Right forelimb (tissue), 1 donor: ENCODE measurements at regions not wholly inside any gene's neighbourhood (a gene's known extent, or its start where the extent isn't known, plus 50 kb on each side); places are given as distances from the start of the nearest gene placed in this dataset.
A peak's percentile ranks its signal among the peaks of the same experiment; 100 is the strongest.

Experiments
- DNase-seq: peaks from one replicate; pipeline ENCODE4 v3.0.0-alpha.2; 2018

GRCh38 chr15:35663956-35664355 lies 118.0 kb upstream of the DPH6 start:
- DNase-seq, result no peak

DNA sequence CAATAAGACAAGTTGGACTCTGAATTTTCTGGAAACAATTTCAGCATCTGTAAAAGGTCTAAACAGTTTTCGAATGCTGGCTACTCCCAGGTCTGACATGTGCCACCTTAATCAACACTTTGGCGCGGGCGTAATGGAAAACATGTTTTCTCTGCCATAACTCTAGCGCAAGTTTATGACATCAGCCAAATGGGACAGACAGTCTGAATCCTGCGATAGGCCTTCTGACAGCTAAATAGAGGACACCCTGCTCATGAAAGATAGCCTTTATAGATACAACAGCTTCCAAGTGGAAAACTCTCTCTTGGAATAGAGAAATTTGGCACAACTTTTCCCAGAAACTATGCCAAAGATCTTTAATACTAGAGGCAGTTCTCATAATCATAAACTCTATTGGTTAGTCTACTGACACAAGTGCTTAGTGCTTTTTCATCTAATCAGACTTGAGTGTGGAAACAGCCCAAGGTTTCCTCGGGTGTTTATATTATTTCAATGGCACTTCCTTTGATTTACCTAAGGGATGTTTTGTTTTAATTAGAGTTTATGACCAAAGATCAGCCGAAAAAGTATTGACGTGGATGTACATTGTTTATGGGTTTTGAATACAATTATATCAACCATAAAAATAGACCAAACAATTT lies 120.1 kb upstream of the DPH6 start:
- no peak for DNase-seq

DNA sequence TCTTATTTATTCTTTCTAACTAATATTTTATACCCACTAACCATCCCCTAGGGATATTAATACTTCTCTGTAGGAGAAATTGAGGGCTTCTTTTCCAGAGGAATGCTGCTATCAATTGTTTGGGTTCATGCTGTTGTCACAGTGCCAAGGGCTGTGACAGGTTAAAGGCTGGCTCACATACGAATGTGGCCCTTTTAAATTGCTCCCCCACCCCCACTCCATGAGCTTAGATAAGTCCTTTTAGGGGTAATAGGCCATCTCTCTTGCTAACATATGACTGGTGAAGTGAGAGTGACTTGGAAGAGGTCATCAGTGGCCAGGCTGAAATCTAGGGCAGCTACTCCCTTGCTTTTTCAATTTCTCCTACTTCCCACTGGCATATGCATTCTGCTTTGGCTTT lies 121.9 kb upstream of the DPH6 start:
- DNase-seq, result no peak

GRCh38 chr15:35669021-35669420 lies 123.1 kb upstream of the DPH6 start:
- DNase-seq, result no peak

GRCh38 chr15:35669432-35670045 lies 123.6 kb upstream of the DPH6 start:
- DNase-seq, result no peak

GRCh38 chr15:35671197-35671596 lies 125.2 kb upstream of the DPH6 start:
- DNase-seq, result no peak

GRCh38 chr15:35671981-35672380 lies 126.0 kb upstream of the DPH6 start:
- DNase-seq, result no peak

- no peak for DNase-seq
These were observed 127.2 kb upstream of the DPH6 start for GRCh38 chr15:35673093-35673684.

DNA sequence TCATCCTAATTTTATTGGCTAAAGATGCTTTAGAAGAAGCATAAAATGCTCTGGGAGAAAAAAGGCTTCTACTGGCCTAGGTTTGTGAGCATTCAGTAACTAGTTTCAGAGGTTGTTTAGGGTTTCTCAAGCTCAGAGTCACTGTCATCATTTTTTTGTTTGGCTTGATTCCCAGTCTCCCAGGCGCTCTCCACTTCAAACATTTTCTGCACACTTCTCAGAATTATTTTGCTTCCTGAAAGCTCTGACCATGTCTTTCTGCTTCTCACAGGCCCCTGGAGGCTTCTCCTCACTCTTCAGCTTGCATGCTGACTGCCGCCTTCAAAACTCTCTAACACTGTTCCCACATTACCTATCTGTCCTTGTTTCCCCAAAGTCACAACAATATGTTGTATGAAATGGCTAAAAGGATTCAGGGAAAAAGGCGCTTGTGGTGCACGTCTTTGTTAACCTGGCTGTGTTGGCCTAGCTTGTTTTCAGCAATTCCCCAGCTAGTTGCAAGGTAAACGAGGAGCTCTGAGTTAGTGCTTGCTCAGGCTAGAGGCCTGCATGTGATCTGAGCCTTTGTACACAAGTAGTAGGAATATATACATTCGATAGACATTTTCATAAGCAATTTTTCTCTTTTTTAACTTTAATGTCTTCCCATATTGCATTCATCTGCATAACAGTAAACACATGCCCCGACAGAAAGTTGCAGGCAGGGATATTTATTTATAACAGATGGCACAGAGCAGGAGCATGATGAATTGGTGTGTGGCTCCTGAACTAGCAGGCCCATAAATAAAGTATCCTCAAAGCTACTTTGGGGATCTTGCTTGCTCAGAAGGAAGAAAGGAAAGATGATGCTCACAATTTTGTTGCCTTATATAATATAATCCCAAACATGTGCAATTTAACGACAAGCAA lies 129.2 kb upstream of the DPH6 start:
- DNase-seq, result peak; percentile 49

DNA sequence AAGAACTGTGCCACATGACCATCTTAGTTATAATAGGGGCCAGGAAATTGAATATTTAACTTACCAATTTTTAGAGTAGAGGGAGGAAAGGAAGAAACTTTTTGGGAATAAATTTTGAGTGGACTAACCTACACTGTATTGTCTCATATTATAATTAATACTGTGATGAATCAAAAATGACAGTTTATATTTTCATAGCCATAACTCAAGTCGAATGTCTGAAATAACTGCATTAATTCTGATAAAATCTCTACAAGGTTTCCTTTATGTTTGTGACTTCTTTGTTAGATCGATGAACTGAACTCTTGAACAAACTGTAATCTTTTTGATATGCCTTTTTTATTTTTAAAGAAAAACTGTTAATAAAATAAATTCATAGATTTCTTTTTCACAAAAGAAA lies 132.8 kb upstream of the DPH6 start:
- DNase-seq, result no peak

DNA sequence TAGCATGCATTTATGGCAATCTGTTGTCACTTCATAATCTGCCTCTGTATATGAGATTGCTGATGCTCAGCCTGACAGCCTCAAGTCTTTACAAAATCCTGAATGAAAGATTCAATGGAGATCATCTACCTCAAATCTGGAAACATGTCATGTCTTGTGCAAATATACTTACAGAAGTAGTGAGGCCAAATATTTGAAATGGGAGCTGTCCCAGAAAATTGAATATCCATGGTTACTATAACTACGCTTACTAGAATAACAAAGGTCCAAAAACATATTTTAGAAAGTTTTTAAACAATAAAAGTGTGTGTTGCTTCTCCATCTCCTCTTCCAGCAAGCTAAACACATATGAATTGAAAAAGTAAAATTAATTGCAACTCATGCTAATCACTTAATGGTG lies 133.2 kb upstream of the DPH6 start:
- no peak for DNase-seq

DNA sequence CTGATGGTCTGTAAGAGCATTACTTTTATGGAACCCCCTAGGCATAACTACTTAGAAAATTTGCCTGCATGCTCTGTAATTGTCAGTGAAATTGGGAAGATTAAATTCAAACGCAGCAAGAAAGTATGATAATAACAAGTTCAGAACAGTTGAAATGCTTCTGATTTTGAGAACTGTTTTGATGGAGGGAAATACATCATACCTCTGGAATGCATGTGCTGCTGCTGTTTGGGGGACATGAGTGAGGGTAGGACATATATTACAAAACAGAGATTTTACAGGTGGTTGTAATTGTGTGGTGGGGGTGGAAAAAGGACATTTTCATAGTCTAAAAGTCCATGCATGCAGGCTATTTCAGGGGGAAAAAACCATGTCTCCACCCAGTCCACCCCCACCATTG lies 135.0 kb upstream of the DPH6 start:
- DNase-seq, result no peak

- DNase-seq, result no peak
These were observed 140.4 kb upstream of the DPH6 start for GRCh38 chr15:35686347-35686746.

DNA sequence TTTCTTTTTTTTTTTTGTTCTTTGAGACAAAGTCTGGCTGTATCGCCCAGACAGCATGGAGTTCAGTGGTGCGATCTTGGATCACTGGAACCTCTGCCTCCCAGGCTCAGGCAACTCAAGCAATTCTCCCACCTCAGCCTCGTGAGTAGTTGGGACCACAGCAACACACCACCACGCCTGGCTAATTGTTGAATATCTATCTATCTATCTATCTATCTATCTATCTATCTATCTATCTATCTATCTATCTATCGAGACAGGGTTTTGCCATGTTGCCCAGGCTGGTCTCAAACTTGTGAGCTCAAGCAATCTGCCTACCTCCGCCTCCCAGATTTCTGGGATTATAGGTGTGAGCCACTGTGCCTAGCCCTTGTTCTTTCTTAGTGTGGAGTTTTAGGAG lies 143.3 kb upstream of the DPH6 start:
- no peak for DNase-seq

- DNase-seq, result no peak
These were observed 144.1 kb upstream of the DPH6 start for GRCh38 chr15:35690089-35690488.

DNA sequence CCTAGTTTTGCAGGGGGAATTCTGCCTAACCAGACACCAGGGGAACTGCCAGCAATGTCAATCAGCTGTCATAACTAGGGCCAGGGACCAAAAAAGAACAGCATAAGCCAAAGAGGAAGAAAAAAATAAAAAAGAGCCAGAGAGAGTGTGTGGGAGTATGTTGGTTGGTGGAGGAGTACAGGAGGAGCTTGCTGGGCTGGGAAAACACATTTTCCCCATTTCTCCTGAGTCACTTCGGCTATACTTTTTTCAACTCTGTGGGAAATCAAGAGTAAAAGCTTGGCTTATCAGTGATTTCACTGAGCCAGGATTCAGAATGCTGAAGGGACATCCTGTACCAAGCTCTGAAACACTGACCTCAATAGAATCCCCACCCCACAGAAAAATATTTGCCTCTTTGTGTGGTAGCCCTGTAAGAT lies 144.7 kb upstream of the DPH6 start:
- DNase-seq, result no peak

DNA sequence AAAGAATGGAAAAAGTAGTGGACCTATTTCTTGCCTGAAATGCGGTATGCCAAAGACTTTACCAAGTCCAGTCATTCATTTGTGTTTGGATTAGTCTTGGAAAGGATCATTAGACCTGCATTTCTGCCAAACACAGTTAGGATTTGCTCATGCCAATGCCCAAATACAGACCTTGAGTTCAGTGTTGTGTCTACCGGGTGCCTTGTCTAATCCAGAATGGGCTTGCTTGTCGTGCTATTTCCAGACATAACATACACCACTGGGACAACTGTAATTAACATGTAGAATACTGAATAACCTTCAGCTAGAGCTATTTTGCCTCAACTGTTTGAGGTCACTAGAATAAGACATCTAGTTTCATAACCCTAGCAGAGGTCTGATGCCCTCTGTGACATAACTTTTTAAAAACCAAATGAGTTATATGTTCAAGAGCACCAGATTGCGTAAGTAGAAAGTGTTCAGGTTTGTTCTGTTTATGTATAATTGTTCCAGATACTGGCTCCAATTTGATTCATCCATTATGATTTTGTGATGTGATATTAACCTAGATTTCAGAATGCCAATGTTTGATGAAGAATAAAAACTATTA lies 145.3 kb upstream of the DPH6 start:
- no peak for DNase-seq

- DNase-seq, result no peak
These were observed 146.2 kb upstream of the DPH6 start for GRCh38 chr15:35691891-35692867.

GRCh38 chr15:35693286-35693685 lies 147.3 kb upstream of the DPH6 start:
- no peak for DNase-seq

DNA sequence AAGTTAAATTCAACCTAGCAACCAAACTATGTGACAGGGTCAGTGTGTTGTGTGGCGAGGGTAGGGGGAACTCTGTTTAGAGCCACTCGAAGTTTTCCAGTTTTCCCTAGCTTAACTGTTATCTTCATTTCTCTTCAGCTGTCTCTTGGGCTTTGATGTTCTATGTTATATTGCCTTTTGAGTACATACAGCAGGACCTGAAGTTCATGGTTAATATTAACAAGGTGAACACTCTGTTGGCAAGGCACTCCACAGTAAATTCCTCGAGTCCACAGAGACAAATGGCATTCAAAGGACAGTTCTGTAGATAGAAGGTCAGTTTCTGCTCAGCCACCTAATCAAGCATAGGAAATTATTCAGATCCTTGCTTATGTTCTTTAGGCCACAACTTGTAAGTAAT lies 147.9 kb upstream of the DPH6 start:
- no peak for DNase-seq

- DNase-seq, result no peak
These were observed 149.0 kb upstream of the DPH6 start for GRCh38 chr15:35695003-35695402.

GRCh38 chr15:35696767-35697231 lies 150.8 kb upstream of the DPH6 start:
- no peak for DNase-seq
